RWPE1 (cell line): ENCODE measurements at regions not wholly inside any gene's neighbourhood (a gene's known extent, or its start where the extent isn't known, plus 50 kb on each side); places are given as distances from the start of the nearest gene placed in this dataset.

Experiments
- CTCF ChIA-PET: fragments of 350-600 bp; sonication (Branson Sonifier 250); formaldehyde crosslinking; extraction: SDS; loops from one replicate; lab custom pipeline; 2021; lab: Yijun Ruan, JAX
- POLR2A ChIA-PET: fragments of 400-600 bp; formaldehyde crosslinking; extraction: SDS; loops from one replicate; lab custom pipeline; 2020; ENCODE audit warnings: antibody characterized with exemption; ENCODE audit not compliant: low non-redundant PET; lab: Yijun Ruan, JAX
- DNase-seq: peaks from one replicate; pipeline ENCODE4 v3.0.0; 2012; ENCODE audit warnings: low spot score
- H3K27ac ChIP-seq: fragments of 450-650 bp; 2 replicates; pipeline ENCODE4 v1.5.1; 2017
- TF ChIP-seq, protein P1 (sequence below): fragments of 450-650 bp; conservative IDR thresholded peaks from 2 replicates; pipeline ENCODE4 v1.5.1; 2017; ENCODE audit warnings: low read depth, mild to moderate bottlenecking

- no peak for DNase-seq
- TF ChIP-seq, protein P1, sequence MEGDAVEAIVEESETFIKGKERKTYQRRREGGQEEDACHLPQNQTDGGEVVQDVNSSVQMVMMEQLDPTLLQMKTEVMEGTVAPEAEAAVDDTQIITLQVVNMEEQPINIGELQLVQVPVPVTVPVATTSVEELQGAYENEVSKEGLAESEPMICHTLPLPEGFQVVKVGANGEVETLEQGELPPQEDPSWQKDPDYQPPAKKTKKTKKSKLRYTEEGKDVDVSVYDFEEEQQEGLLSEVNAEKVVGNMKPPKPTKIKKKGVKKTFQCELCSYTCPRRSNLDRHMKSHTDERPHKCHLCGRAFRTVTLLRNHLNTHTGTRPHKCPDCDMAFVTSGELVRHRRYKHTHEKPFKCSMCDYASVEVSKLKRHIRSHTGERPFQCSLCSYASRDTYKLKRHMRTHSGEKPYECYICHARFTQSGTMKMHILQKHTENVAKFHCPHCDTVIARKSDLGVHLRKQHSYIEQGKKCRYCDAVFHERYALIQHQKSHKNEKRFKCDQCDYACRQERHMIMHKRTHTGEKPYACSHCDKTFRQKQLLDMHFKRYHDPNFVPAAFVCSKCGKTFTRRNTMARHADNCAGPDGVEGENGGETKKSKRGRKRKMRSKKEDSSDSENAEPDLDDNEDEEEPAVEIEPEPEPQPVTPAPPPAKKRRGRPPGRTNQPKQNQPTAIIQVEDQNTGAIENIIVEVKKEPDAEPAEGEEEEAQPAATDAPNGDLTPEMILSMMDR = no peak
- CTCF ChIA-PET = no interaction called here
These were observed 896.8 kb downstream of the PCDH17 start for GRCh38 chr13:58528351-58528750.

GRCh38 chr13:58531614-58532013, 900.1 kb downstream of the PCDH17 start:
- CTCF ChIA-PET = no interaction called here
- no peak overlapping the region for H3K27ac ChIP-seq

More at GRCh38 chr13:58528351-58528750, 896.8 kb downstream of the PCDH17 start:
- POLR2A ChIA-PET = no interaction called here
- H3K27ac ChIP-seq = no peak overlapping the region

DNA sequence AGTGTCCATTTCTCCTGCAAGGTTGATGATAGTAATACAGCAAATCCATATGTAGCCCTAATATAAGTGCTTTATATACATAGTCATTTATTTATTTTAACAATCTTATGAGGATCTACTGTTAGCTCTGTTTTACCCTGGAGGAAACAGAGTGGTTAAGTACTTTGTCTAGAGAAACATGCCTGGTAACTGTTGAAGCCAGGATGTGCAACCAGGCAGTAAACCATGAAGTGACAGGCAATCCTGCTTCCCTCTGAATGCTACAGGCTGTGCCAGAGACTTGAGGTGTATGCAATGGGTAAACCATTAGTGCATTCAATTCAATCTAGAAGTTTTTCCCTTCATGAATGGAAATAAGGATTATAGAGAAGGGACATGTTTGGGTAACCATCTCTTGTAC, 911.0 kb downstream of the PCDH17 start:
- no peak for DNase-seq
- no peak overlapping the region for H3K27ac ChIP-seq
- TF ChIP-seq, protein P1 = no peak
- POLR2A ChIA-PET = no interaction called here
- CTCF ChIA-PET = interaction anchor here (0.6 kb wide), 1 partner anchor 12 kb away, joined by 3 read pairs; no protein-coding TSS in a partner anchor

More at GRCh38 chr13:58531614-58532013, 900.1 kb downstream of the PCDH17 start:
- TF ChIP-seq, protein P1 = no peak
- POLR2A ChIA-PET = no interaction called here
- DNase-seq = no peak

DNA sequence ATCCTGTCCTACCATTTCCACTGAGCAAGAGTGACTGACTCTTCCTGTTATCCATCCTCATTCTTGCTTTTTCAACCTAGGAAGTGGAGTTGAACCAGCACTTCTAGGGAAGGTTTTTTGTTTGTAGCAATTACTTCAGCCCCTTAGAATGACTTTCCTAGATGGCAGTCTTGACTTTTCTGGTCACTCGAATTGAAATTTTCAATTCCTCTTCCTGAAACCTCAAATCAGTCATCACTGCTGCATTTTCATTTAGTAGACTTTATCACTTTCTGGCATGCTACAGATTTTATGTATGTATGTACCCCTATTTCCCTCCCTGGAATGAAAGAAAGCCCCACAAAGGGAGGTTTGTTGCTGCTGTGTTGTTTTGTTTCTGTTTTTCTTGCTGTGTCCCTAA, 915.9 kb downstream of the PCDH17 start:
- CTCF ChIA-PET = interaction anchor here (0.6 kb wide), 1 partner anchor 1669 kb away, joined by 4 read pairs; no protein-coding TSS in a partner anchor
- DNase-seq = no peak
- POLR2A ChIA-PET = no interaction called here
- TF ChIP-seq, protein P1 = no peak
- H3K27ac ChIP-seq = no peak overlapping the region

GRCh38 chr13:58566176-58566575, 934.6 kb downstream of the PCDH17 start:
- H3K27ac ChIP-seq = no peak overlapping the region
- ChIA-PET CTCF (no interaction called here), POLR2A (no interaction called here)
- DNase-seq = no peak
- TF ChIP-seq, protein P1 = no peak

- DNase-seq = no peak
- POLR2A ChIA-PET = no interaction called here
- no peak overlapping the region for H3K27ac ChIP-seq
- TF ChIP-seq, protein P1 = no peak
- CTCF ChIA-PET = no interaction called here
These were observed 942.2 kb downstream of the PCDH17 start for GRCh38 chr13:58573743-58574142.
